ENCODE measurements at regions not wholly inside any gene's neighbourhood (a gene's known extent, or its start where the extent isn't known, plus 50 kb on each side); places are given as distances from the start of the nearest gene placed in this dataset.
"Not testable (repeated sequence)": the region's sequence is repeated elsewhere in the genome, so short reads cannot be mapped to it uniquely, and the experiment has no call there.

DNA sequence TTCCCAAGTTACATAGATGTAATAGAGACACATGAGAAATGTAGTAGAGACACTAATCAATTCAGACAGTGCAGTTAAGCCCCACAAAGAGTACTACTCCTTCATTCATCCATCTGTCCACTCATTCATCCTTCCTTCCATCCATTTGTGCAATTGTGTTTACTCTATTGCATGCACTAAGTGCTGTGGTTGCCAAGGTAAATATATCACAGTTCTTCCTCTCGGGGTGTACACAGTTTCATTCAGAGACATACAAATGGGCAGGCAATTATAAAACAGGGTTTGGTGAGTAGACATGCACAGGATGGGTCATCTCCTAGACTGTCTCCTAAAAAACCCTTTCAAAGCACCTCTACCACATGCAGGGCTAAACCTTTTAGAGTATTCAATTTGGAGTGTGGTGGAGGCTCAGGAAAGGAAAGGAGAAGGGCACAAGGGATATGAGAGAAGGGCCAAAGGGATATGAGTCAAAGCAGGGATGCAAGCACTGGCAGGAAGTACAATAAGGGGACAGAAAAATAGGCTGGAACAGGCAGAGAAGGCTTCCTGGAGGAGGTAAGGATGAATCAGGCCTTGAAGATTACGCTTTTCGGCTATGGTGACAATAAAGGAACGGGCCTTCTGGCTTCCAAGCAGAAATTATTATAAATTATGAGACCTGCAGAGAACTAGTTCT, 153.6 kb upstream of the VKORC1L1 start:
- TF ChIP-seq, protein P1, sequence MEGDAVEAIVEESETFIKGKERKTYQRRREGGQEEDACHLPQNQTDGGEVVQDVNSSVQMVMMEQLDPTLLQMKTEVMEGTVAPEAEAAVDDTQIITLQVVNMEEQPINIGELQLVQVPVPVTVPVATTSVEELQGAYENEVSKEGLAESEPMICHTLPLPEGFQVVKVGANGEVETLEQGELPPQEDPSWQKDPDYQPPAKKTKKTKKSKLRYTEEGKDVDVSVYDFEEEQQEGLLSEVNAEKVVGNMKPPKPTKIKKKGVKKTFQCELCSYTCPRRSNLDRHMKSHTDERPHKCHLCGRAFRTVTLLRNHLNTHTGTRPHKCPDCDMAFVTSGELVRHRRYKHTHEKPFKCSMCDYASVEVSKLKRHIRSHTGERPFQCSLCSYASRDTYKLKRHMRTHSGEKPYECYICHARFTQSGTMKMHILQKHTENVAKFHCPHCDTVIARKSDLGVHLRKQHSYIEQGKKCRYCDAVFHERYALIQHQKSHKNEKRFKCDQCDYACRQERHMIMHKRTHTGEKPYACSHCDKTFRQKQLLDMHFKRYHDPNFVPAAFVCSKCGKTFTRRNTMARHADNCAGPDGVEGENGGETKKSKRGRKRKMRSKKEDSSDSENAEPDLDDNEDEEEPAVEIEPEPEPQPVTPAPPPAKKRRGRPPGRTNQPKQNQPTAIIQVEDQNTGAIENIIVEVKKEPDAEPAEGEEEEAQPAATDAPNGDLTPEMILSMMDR (IDR thresholded peaks at IDR 0.05): not testable (repeated sequence)
- not testable (repeated sequence) for TF ChIP-seq POLR2A (IDR thresholded peaks at IDR 0.05)

Data from lower leg skin (tissue), 3 donors.